Stomach (tissue), 4 donors: ENCODE measurements at regions not wholly inside any gene's neighbourhood (a gene's known extent, or its start where the extent isn't known, plus 50 kb on each side); places are given as distances from the start of the nearest gene placed in this dataset.

ENCODE experiments used
- EP300 ChIP-seq: sonication (generic); formaldehyde crosslinking; IDR thresholded peaks from one replicate; pipeline ENCODE4 v1.6.1; 2017; ENCODE audit warnings: antibody characterized with exemption
- POLR2AphosphoS5 ChIP-seq, 3 donors: sonication (generic); formaldehyde crosslinking; IDR thresholded peaks; one replicate each; pipeline ENCODE4 v1.6.1; 2016; ENCODE audit warnings: antibody characterized with exemption in 3 of 3
- TF ChIP-seq, protein P1 (sequence below), 7 experiments: fragments of 450-650 bp in 4 of 7; fragments of 200-600 bp in 3 of 7; sonication (generic) in 3 of 7; IDR thresholded peaks; one replicate each; pipeline ENCODE4 v1.5.1; 2016 to 2019; ENCODE audit warnings: antibody characterized with exemption in 7 of 7, control low read depth in 2 of 7, mild to moderate bottlenecking in 1 of 7

DNA sequence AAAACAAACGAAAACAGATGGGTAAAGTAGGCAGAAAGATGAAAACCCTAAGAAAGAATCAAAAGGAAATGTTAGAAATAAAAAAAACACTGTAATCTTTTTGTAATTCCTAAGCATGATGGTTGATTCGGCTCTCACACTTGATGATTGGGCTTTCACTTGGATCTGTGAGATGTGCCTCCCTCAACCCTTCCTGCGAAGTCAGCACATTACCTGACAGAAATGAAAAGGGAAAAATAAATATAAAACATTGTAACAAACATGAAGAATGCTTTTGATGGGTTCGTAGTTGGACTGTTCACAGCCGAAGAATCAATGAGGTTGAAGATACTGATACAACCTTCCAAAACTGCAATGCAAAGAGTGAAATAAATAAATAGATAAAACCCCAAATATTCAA, 99.8 kb downstream of the AKR1D1 start:
- TF ChIP-seq, protein P1, sequence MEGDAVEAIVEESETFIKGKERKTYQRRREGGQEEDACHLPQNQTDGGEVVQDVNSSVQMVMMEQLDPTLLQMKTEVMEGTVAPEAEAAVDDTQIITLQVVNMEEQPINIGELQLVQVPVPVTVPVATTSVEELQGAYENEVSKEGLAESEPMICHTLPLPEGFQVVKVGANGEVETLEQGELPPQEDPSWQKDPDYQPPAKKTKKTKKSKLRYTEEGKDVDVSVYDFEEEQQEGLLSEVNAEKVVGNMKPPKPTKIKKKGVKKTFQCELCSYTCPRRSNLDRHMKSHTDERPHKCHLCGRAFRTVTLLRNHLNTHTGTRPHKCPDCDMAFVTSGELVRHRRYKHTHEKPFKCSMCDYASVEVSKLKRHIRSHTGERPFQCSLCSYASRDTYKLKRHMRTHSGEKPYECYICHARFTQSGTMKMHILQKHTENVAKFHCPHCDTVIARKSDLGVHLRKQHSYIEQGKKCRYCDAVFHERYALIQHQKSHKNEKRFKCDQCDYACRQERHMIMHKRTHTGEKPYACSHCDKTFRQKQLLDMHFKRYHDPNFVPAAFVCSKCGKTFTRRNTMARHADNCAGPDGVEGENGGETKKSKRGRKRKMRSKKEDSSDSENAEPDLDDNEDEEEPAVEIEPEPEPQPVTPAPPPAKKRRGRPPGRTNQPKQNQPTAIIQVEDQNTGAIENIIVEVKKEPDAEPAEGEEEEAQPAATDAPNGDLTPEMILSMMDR (IDR thresholded peaks at IDR 0.05): no peak
- TF ChIP-seq POLR2AphosphoS5 (IDR thresholded peaks at IDR 0.05): no peak
- TF ChIP-seq EP300: no peak
